MCF 10A (cell line): ENCODE measurements at regions not wholly inside any gene's neighbourhood (a gene's known extent, or its start where the extent isn't known, plus 50 kb on each side); places are given as distances from the start of the nearest gene placed in this dataset.

Experiments used
- BruUV-seq: library from RNA; stranded (reverse); fragments of 400-500 nt; replicated peaks from 2 replicates; lab custom pipeline; 2021; lab: Mats Ljungman, UMichigan
- CTCF ChIA-PET: fragments of 300-600 bp; sonication (Branson Sonifier 250); formaldehyde crosslinking; extraction: SDS; loops from one replicate; lab custom pipeline; 2021; ENCODE audit warnings: antibody characterized with exemption, inconsistent platforms; lab: Yijun Ruan, JAX
- POLR2A ChIA-PET: fragments of 300-600, 350-650 bp; sonication (Branson Sonifier 250); formaldehyde crosslinking; extraction: SDS; loops from one replicate; lab custom pipeline; 2020; ENCODE audit warnings: antibody characterized with exemption, inconsistent platforms; lab: Yijun Ruan, JAX
- DNase-seq: peaks from one replicate; pipeline ENCODE4 v3.0.0-alpha.2; 2018; ENCODE audit not compliant: unreplicated experiment
- H3K27ac Mint-ChIP-seq: one replicate; pipeline ENCODE4 v1.8.0; 2022; ENCODE audit warnings: mild to moderate bottlenecking, low read depth, mixed read lengths; ENCODE audit not compliant: unreplicated experiment
- H3K27me3 Mint-ChIP-seq: one replicate; pipeline ENCODE4 v1.8.0; 2022; ENCODE audit warnings: mixed read lengths; ENCODE audit not compliant: insufficient read depth, unreplicated experiment
- H3K36me3 Mint-ChIP-seq: one replicate; pipeline ENCODE4 v1.8.0; 2022; ENCODE audit warnings: mild to moderate bottlenecking, moderate library complexity, mixed read lengths; ENCODE audit not compliant: insufficient read depth, unreplicated experiment
- H3K4me1 Mint-ChIP-seq: one replicate; pipeline ENCODE4 v1.8.0; 2022; ENCODE audit warnings: mixed read lengths; ENCODE audit not compliant: insufficient read depth, unreplicated experiment
- H3K4me3 Mint-ChIP-seq: one replicate; pipeline ENCODE4 v1.8.0; 2022; ENCODE audit warnings: mild to moderate bottlenecking, moderate library complexity, mixed read lengths; ENCODE audit not compliant: unreplicated experiment
- H3K9me3 Mint-ChIP-seq: one replicate; pipeline ENCODE4 v1.8.0; 2022; ENCODE audit warnings: mixed read lengths; ENCODE audit not compliant: unreplicated experiment
- CTCF ChIP-seq: fragments of 200-600 bp; IDR thresholded peaks from one replicate; pipeline ENCODE4 v1.8.0; 2022; ENCODE audit warnings: antibody characterized with exemption, mild to moderate bottlenecking; ENCODE audit not compliant: unreplicated experiment
- intact Hi-C: fragments of 100-400 bp; cut with micrococcal nuclease; formaldehyde crosslinking; loops from 2 replicates; pipeline ENCODE4 v1.14.1; 2022

- POLR2A ChIA-PET, result no interaction called here
- H3K27me3 Mint-ChIP-seq, result peaks cover 35% of the 10 kb centered on the region
- peaks cover 7% of the 10 kb centered on the region for H3K9me3 Mint-ChIP-seq
- no peak for TF ChIP-seq CTCF
- H3K4me3 Mint-ChIP-seq, result no peak overlapping the region
- CTCF ChIA-PET, result interaction anchor here (0.6 to 0.9 kb wide), 2 partner anchors 11 to 52 kb away, joined by 3 to 4 read pairs; no protein-coding TSS in a partner anchor
- BruUV-seq, result no TSS peak
- H3K4me1 Mint-ChIP-seq, result peaks cover under 1% of the 10 kb centered on the region
- intact Hi-C loops, result no loop called here
- no peak overlapping the region for H3K27ac Mint-ChIP-seq
- DNase-seq, result no peak
- no peaks in the 10 kb centered on the region for H3K36me3 Mint-ChIP-seq
Observed at GRCh38 chr2:32895424-32895823, 51.3 kb upstream of the LTBP1 start.
